IPS-15b (cell line): ENCODE measurements at regions not wholly inside any gene's neighbourhood (a gene's known extent, or its start where the extent isn't known, plus 50 kb on each side); places are given as distances from the start of the nearest gene placed in this dataset.

Source experiments
- H3K27me3 ChIP-seq: one replicate; pipeline ENCODE4 v1.6.1; 2013; ENCODE audit warnings: low read length; ENCODE audit not compliant: control insufficient read depth, insufficient read depth
- H3K36me3 ChIP-seq: one replicate; pipeline ENCODE4 v1.6.1; 2013; ENCODE audit warnings: low read length; ENCODE audit not compliant: control insufficient read depth, insufficient read depth
- H3K4me1 ChIP-seq: one replicate; pipeline ENCODE4 v1.6.1; 2013; ENCODE audit warnings: mild to moderate bottlenecking, low read length; ENCODE audit not compliant: control insufficient read depth, insufficient read depth
- H3K4me3 ChIP-seq: one replicate; pipeline ENCODE4 v1.5.1; 2013; ENCODE audit warnings: low read depth, low read length
- H3K9ac ChIP-seq: one replicate; pipeline ENCODE4 v1.6.1; 2013; ENCODE audit warnings: low read depth, mild to moderate bottlenecking, low read length
- H3K9me3 ChIP-seq: one replicate; pipeline ENCODE4 v1.6.1; 2013; ENCODE audit warnings: mild to moderate bottlenecking, low read length; ENCODE audit not compliant: control insufficient read depth, insufficient read depth

- Histone ChIP-seq H3K4me3 (no peak overlapping the region), H3K9me3 (peaks cover 6% of the 10 kb centered on the region), H3K27me3 (no peaks in the 10 kb centered on the region), H3K36me3 (no peaks in the 10 kb centered on the region), H3K9ac (no peak overlapping the region), H3K4me1 (no peaks in the 10 kb centered on the region)
Observed at GRCh38 chr17:71423871-71424546, 696.8 kb upstream of the SOX9 start.

GRCh38 chr17:71427801-71428200, 693.0 kb upstream of the SOX9 start:
- Histone ChIP-seq H3K9me3 (no peaks in the 10 kb centered on the region), H3K4me3 (no peak overlapping the region), H3K36me3 (no peaks in the 10 kb centered on the region), H3K4me1 (no peaks in the 10 kb centered on the region), H3K27me3 (no peaks in the 10 kb centered on the region), H3K9ac (no peak overlapping the region)

- H3K27me3 ChIP-seq = no peaks in the 10 kb centered on the region
- H3K9ac ChIP-seq = no peak overlapping the region
- no peaks in the 10 kb centered on the region for H3K36me3 ChIP-seq
- no peaks in the 10 kb centered on the region for H3K4me1 ChIP-seq
- no peaks in the 10 kb centered on the region for H3K9me3 ChIP-seq
- no peak overlapping the region for H3K4me3 ChIP-seq
Observed at GRCh38 chr17:71428897-71429296, 691.9 kb upstream of the SOX9 start.

GRCh38 chr17:71430281-71430680, 690.5 kb upstream of the SOX9 start:
- H3K27me3 ChIP-seq = no peaks in the 10 kb centered on the region
- no peak overlapping the region for H3K4me3 ChIP-seq
- H3K4me1 ChIP-seq = no peaks in the 10 kb centered on the region
- no peak overlapping the region for H3K9ac ChIP-seq
- no peaks in the 10 kb centered on the region for H3K9me3 ChIP-seq
- H3K36me3 ChIP-seq = no peaks in the 10 kb centered on the region

- Histone ChIP-seq H3K36me3 (no peaks in the 10 kb centered on the region), H3K9me3 (no peaks in the 10 kb centered on the region), H3K4me1 (no peaks in the 10 kb centered on the region), H3K27me3 (no peaks in the 10 kb centered on the region), H3K9ac (no peak overlapping the region), H3K4me3 (no peak overlapping the region)
Observed at GRCh38 chr17:71431146-71431545, 689.7 kb upstream of the SOX9 start.

- no peaks in the 10 kb centered on the region for H3K36me3 ChIP-seq
- H3K9me3 ChIP-seq = no peaks in the 10 kb centered on the region
- no peaks in the 10 kb centered on the region for H3K4me1 ChIP-seq
- H3K27me3 ChIP-seq = no peaks in the 10 kb centered on the region
- H3K9ac ChIP-seq = no peak overlapping the region
- no peak overlapping the region for H3K4me3 ChIP-seq
Observed at GRCh38 chr17:71432378-71433315, 688.2 kb upstream of the SOX9 start.

GRCh38 chr17:71434716-71435115, 686.1 kb upstream of the SOX9 start:
- Histone ChIP-seq H3K36me3 (no peaks in the 10 kb centered on the region), H3K9me3 (no peaks in the 10 kb centered on the region), H3K9ac (no peak overlapping the region), H3K4me1 (no peaks in the 10 kb centered on the region), H3K4me3 (no peak overlapping the region), H3K27me3 (no peaks in the 10 kb centered on the region)

GRCh38 chr17:71436479-71436878, 684.3 kb upstream of the SOX9 start:
- Histone ChIP-seq H3K9me3 (no peaks in the 10 kb centered on the region), H3K27me3 (no peaks in the 10 kb centered on the region), H3K4me3 (no peak overlapping the region), H3K36me3 (no peaks in the 10 kb centered on the region), H3K9ac (no peak overlapping the region), H3K4me1 (no peaks in the 10 kb centered on the region)

GRCh38 chr17:71437166-71437565, 683.7 kb upstream of the SOX9 start:
- H3K4me1 ChIP-seq = no peaks in the 10 kb centered on the region
- no peak overlapping the region for H3K9ac ChIP-seq
- H3K9me3 ChIP-seq = no peaks in the 10 kb centered on the region
- no peak overlapping the region for H3K4me3 ChIP-seq
- H3K27me3 ChIP-seq = no peaks in the 10 kb centered on the region
- no peaks in the 10 kb centered on the region for H3K36me3 ChIP-seq

GRCh38 chr17:71438631-71439146, 682.1 kb upstream of the SOX9 start:
- Histone ChIP-seq H3K4me3 (no peak overlapping the region), H3K4me1 (no peaks in the 10 kb centered on the region), H3K9me3 (no peaks in the 10 kb centered on the region), H3K36me3 (no peaks in the 10 kb centered on the region), H3K9ac (no peak overlapping the region), H3K27me3 (no peaks in the 10 kb centered on the region)

- Histone ChIP-seq H3K4me1 (no peaks in the 10 kb centered on the region), H3K27me3 (no peaks in the 10 kb centered on the region), H3K36me3 (no peaks in the 10 kb centered on the region), H3K9ac (no peak overlapping the region), H3K4me3 (no peak overlapping the region), H3K9me3 (no peaks in the 10 kb centered on the region)
Observed at GRCh38 chr17:71440513-71440912, 680.3 kb upstream of the SOX9 start.

GRCh38 chr17:71441098-71441497, 679.7 kb upstream of the SOX9 start:
- H3K27me3 ChIP-seq = no peaks in the 10 kb centered on the region
- no peak overlapping the region for H3K9ac ChIP-seq
- no peak overlapping the region for H3K4me3 ChIP-seq
- H3K4me1 ChIP-seq = no peaks in the 10 kb centered on the region
- no peaks in the 10 kb centered on the region for H3K36me3 ChIP-seq
- no peaks in the 10 kb centered on the region for H3K9me3 ChIP-seq
